IPS-NIHi7 (cell line): ENCODE measurements at regions not wholly inside any gene's neighbourhood (a gene's known extent, or its start where the extent isn't known, plus 50 kb on each side); places are given as distances from the start of the nearest gene placed in this dataset.
"Not testable (repeated sequence)": the region's sequence is repeated elsewhere in the genome, so short reads cannot be mapped to it uniquely, and the experiment has no call there.

Experiments
- DNase-seq: peaks from one replicate; pipeline ENCODE4 v3.0.0; 2012; ENCODE audit warnings: mixed read lengths; ENCODE audit errors: extremely low spot score

GRCh38 chr2:175872721-175873120, 129.3 kb downstream of the LNPK start:
- DNase-seq: no peak

- no peak for DNase-seq
Measured at GRCh38 chr2:175872005-175872348, 130.1 kb downstream of the LNPK start.

- DNase-seq: no peak
Measured at GRCh38 chr2:175871331-175872004, 130.6 kb downstream of the LNPK start.

- DNase-seq: no peak
Measured at GRCh38 chr2:175865716-175866115, 136.4 kb downstream of the LNPK start.

- no peak for DNase-seq
Measured at GRCh38 chr2:175864137-175864850, 137.8 kb downstream of the LNPK start.

GRCh38 chr2:175861958-175862357, 140.1 kb downstream of the LNPK start:
- no peak for DNase-seq

GRCh38 chr2:175855794-175856453, 146.1 kb downstream of the LNPK start:
- DNase-seq: no peak

GRCh38 chr2:175855236-175855635, 146.8 kb downstream of the LNPK start:
- DNase-seq: no peak

GRCh38 chr2:175854665-175855064, 147.4 kb downstream of the LNPK start:
- DNase-seq: no peak

GRCh38 chr2:175854129-175854528, 147.9 kb downstream of the LNPK start:
- no peak for DNase-seq

GRCh38 chr2:175853616-175853890, 148.5 kb downstream of the LNPK start:
- DNase-seq: no peak

GRCh38 chr2:175852879-175853615, 149.0 kb downstream of the LNPK start:
- DNase-seq: no peak

GRCh38 chr2:175847128-175847527, 154.9 kb downstream of the LNPK start:
- no peak for DNase-seq

- peak; percentile 30 for DNase-seq
Measured at GRCh38 chr2:175844169-175844568, 157.9 kb downstream of the LNPK start.

- no peak for DNase-seq
Measured at GRCh38 chr2:175843625-175844024, 158.4 kb downstream of the LNPK start.

- DNase-seq: no peak
Measured at GRCh38 chr2:175842996-175843395, 159.1 kb downstream of the LNPK start.

- DNase-seq: not testable (repeated sequence)
Measured at GRCh38 chr2:175840765-175841164, 161.3 kb downstream of the LNPK start.

- no peak for DNase-seq
Measured at GRCh38 chr2:175840256-175840655, 161.8 kb downstream of the LNPK start.

GRCh38 chr2:175838979-175839378, 163.1 kb downstream of the LNPK start:
- no peak for DNase-seq

GRCh38 chr2:175837046-175837445, 165.0 kb downstream of the LNPK start:
- peak; percentile 22 for DNase-seq

GRCh38 chr2:175836361-175836760, 165.7 kb downstream of the LNPK start:
- DNase-seq: no peak

- no peak for DNase-seq
Measured at GRCh38 chr2:175834477-175834876, 167.6 kb downstream of the LNPK start.

- no peak for DNase-seq
Measured at GRCh38 chr2:175832866-175833265, 169.2 kb downstream of the LNPK start.
